Osteoblast (primary cell): ENCODE measurements at regions not wholly inside any gene's neighbourhood (a gene's known extent, or its start where the extent isn't known, plus 50 kb on each side); places are given as distances from the start of the nearest gene placed in this dataset.
A peak's percentile ranks its signal among the peaks of the same experiment; 100 is the strongest.

Experiments used
- DNase-seq: peaks from one replicate; pipeline ENCODE4 v3.0.0; 2011; ENCODE audit warnings: low spot score, mixed read lengths; ENCODE audit not compliant: insufficient read length; ENCODE audit errors: missing footprints
- H2AFZ ChIP-seq: 2 replicates; pipeline ENCODE4 v1.6.0; 2011; ENCODE audit warnings: mild to moderate bottlenecking, low read length
- H3K27ac ChIP-seq: 2 replicates; pipeline ENCODE4 v1.5.1; 2011; ENCODE audit warnings: mild to moderate bottlenecking, low read depth, low read length, moderate library complexity
- H3K27me3 ChIP-seq: 2 replicates; pipeline ENCODE4 v1.6.0; 2012; ENCODE audit warnings: mild to moderate bottlenecking, control low read depth, inconsistent platforms, low read length, moderate library complexity; ENCODE audit not compliant: insufficient read depth
- H3K36me3 ChIP-seq: 2 replicates; pipeline ENCODE4 v1.5.1; 2011; ENCODE audit warnings: mild to moderate bottlenecking, low read length, control low read depth, moderate library complexity; ENCODE audit not compliant: insufficient read depth
- H3K4me1 ChIP-seq: 2 replicates; pipeline ENCODE4 v1.5.1; 2011; ENCODE audit warnings: mild to moderate bottlenecking, low read length, control low read depth, moderate library complexity; ENCODE audit not compliant: insufficient read depth
- H3K4me2 ChIP-seq: 2 replicates; pipeline ENCODE4 v1.6.0; 2011; ENCODE audit warnings: mild to moderate bottlenecking, low read length; ENCODE audit not compliant: insufficient read depth
- H3K4me3 ChIP-seq: fragments of 200-600 bp; sonication (generic); 3 replicates; pipeline ENCODE4 v1.5.1; 2012; ENCODE audit warnings: mild to moderate bottlenecking, low read length, inconsistent platforms; ENCODE audit not compliant: insufficient read depth
- H3K79me2 ChIP-seq: 2 replicates; pipeline ENCODE4 v1.6.0; 2012; ENCODE audit warnings: mild to moderate bottlenecking, low read length, control low read depth, inconsistent platforms; ENCODE audit not compliant: insufficient read depth
- H3K9me3 ChIP-seq: 2 replicates; pipeline ENCODE4 v1.5.1; 2011; ENCODE audit warnings: low read depth, low read length, control low read depth
- H4K20me1 ChIP-seq: 2 replicates; pipeline ENCODE4 v1.6.0; 2012; ENCODE audit warnings: mild to moderate bottlenecking, low read length, control low read depth; ENCODE audit not compliant: insufficient read depth
- CTCF ChIP-seq: IDR thresholded peaks from 2 replicates; pipeline ENCODE4 v1.5.1; 2011; ENCODE audit warnings: mild to moderate bottlenecking, low read depth, low read length, moderate library complexity; ENCODE audit errors: extremely low read depth

- H2AFZ ChIP-seq = peak overlapping the region; percentile 38
- H3K4me1 ChIP-seq = peaks cover 14% of the 10 kb centered on the region
- no peaks in the 10 kb centered on the region for H3K36me3 ChIP-seq
- no peaks in the 10 kb centered on the region for H3K27me3 ChIP-seq
- no peak overlapping the region for H3K4me3 ChIP-seq
- no peak for TF ChIP-seq CTCF
- H3K9me3 ChIP-seq = no peaks in the 10 kb centered on the region
- no peaks in the 10 kb centered on the region for H3K79me2 ChIP-seq
- peak overlapping the region; percentile 56 for H3K4me2 ChIP-seq
- peak; percentile 73 for DNase-seq
- H3K27ac ChIP-seq = peak overlapping the region; percentile 26
- H4K20me1 ChIP-seq = no peaks in the 10 kb centered on the region
These were observed 460.4 kb upstream of the MARCKS start for GRCh38 chr6:113396730-113397129.

- DNase-seq = peak; percentile 36
These were observed 459.9 kb upstream of the MARCKS start for GRCh38 chr6:113397236-113397635.

DNA sequence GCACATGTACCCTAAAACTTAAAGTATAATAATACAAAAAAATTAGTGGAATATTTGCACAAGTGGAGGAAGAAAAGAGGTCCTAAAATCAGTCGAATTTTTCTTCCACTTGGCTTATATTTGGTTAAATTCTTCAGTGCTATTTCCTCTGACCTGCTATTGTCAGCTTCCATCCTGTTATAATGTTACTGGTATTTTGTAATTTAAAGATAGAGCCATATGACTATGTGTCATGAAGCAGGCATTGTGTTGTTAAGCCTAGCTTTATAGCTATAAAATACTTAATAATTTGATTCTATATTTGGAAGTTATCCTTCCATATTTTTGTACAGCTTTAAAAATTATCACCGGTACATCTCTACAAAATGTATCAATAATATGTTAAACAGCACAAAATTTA lies 455.9 kb upstream of the MARCKS start:
- H3K4me1 ChIP-seq = peaks cover 8% of the 10 kb centered on the region
- no peak overlapping the region for H3K4me2 ChIP-seq
- no peak for TF ChIP-seq CTCF
- H3K27ac ChIP-seq = no peak overlapping the region
- H4K20me1 ChIP-seq = no peaks in the 10 kb centered on the region
- H3K79me2 ChIP-seq = no peaks in the 10 kb centered on the region
- no peak overlapping the region for H2AFZ ChIP-seq
- H3K27me3 ChIP-seq = no peaks in the 10 kb centered on the region
- no peak for DNase-seq
- H3K36me3 ChIP-seq = no peaks in the 10 kb centered on the region
- H3K4me3 ChIP-seq = no peak overlapping the region
- no peaks in the 10 kb centered on the region for H3K9me3 ChIP-seq

More at GRCh38 chr6:113397236-113397635, 459.9 kb upstream of the MARCKS start:
- Histone ChIP-seq H3K4me1 (peaks cover 14% of the 10 kb centered on the region), H3K36me3 (no peaks in the 10 kb centered on the region), H3K27me3 (no peaks in the 10 kb centered on the region), H3K4me2 (peak overlapping the region; percentile 56), H3K4me3 (no peak overlapping the region), H2AFZ (no peak overlapping the region), H3K27ac (peak overlapping the region; percentile 26), H4K20me1 (no peaks in the 10 kb centered on the region), H3K79me2 (no peaks in the 10 kb centered on the region), H3K9me3 (no peaks in the 10 kb centered on the region)
- no peak for TF ChIP-seq CTCF

GRCh38 chr6:113402544-113402943 lies 454.6 kb upstream of the MARCKS start:
- TF ChIP-seq CTCF = no peak
- Histone ChIP-seq H4K20me1 (no peaks in the 10 kb centered on the region), H3K4me1 (no peaks in the 10 kb centered on the region), H3K9me3 (no peaks in the 10 kb centered on the region), H3K79me2 (no peaks in the 10 kb centered on the region), H3K27ac (no peak overlapping the region), H3K36me3 (no peaks in the 10 kb centered on the region), H3K4me2 (no peak overlapping the region), H3K27me3 (no peaks in the 10 kb centered on the region), H2AFZ (no peak overlapping the region), H3K4me3 (no peak overlapping the region)
- DNase-seq = no peak
